ENCODE measurements at regions not wholly inside any gene's neighbourhood (a gene's known extent, or its start where the extent isn't known, plus 50 kb on each side); places are given as distances from the start of the nearest gene placed in this dataset.

DNA sequence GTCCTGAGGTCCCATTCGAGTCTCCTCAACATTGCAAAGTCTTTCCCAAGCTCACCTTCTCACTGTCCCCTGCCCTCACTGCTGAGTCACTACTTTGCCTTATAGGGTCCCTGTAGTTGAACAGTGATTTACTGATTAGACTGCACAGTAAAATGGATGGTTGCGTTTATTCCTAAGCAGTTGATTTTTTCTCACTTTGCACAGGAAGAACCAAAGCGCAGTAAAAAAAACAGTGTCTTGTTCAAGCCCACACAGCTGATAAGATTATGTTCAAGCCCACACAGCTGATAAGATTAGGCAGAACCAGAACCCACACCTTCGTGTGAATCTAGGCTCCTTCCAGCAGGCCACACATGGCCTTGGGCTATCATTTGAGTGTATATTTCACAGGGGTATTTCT, 215.3 kb upstream of the COPS8 start:
- TF ChIP-seq POLR2AphosphoS5 (IDR thresholded peaks at IDR 0.05; ENCODE audit: borderline replicate concordance, low read depth, low read length) (no peak), EZH2 (IDR thresholded peaks at IDR 0.05) (no peak)
